Myocyte (in vitro differentiated cells): ENCODE measurements at regions not wholly inside any gene's neighbourhood (a gene's known extent, or its start where the extent isn't known, plus 50 kb on each side); places are given as distances from the start of the nearest gene placed in this dataset.
"Not testable (repeated sequence)": the region's sequence is repeated elsewhere in the genome, so short reads cannot be mapped to it uniquely, and the experiment has no call there.

Source experiments
- DNase-seq: peaks from one replicate; pipeline ENCODE4 v3.0.0-alpha.2; 2012; ENCODE audit warnings: low read depth

DNA sequence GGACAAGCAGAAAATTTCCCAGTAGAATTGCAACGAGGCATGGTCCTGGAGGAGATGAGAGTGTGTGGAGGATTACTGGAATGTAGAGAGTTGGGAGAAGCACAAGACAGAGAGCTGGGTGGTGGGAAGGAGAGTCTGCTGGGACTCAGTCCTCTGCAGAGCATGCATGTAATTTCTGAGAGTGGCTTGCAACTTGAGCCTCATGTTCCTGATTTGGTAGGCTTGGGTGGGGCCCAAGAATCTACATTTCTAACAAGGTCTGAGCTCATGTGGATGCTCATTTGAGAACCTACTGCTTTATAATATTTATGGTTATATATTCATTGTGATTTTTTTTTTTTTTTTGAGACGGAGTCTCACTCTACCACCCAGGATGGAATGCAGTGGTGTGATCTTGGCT, 317.9 kb upstream of the COBL start:
- no peak for DNase-seq

DNA sequence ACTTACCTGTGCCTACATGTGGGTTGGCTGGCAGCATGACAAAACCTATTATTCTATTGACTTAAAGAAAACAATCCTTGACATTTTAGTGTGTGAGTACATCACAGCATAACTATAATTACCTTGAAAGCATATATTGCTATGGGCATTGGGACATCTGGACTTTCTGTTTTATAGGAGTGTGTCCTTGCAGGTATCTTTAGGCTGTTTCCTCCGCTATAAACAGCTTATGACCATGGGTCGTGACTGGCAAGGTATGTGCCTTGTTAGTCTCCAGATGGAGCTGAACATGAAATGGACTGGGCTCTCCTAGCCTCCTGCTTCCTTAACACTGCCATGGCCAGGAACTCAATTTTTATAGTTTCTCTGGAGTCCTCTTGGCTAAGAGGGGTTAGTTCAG, 317.4 kb upstream of the COBL start:
- no peak for DNase-seq

DNA sequence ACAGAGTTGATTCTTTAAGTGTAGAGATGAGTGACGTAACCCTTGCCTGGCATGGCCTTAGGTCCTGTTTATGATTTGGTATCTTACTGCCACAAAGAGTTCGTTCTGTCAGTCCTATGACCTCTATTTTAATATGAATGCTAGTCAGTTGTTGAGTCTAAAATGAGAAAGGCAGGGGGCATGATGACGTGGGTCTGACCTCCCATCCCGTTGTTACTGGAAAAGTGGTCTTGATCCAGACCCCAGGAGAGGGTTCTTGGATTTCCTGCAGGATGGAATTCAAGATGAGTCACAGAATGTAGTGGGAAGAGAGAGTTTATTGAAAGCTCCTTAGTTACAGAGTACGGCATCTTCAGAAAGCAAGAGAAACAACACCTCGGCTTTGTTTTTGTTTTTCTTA, 317.0 kb upstream of the COBL start:
- DNase-seq = no peak

DNA sequence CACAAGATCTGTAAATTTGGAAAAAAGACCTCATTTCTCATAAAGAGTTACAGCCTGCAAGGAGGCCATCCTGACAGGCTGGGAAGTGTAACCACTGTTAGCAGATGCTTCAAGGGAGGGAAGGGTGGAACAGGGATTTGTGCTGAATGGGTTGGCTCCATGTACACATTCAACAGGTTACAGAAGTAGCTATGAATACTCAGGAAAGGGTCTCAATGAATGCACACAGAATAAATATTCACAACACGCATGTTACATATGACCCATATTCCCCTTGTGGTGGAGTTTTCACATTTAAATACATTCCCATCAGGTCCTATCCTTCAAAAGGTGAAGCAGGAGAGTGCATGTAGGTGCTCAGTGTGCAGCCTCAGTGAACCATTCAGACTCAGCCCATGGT, 316.4 kb upstream of the COBL start:
- DNase-seq = no peak

DNA sequence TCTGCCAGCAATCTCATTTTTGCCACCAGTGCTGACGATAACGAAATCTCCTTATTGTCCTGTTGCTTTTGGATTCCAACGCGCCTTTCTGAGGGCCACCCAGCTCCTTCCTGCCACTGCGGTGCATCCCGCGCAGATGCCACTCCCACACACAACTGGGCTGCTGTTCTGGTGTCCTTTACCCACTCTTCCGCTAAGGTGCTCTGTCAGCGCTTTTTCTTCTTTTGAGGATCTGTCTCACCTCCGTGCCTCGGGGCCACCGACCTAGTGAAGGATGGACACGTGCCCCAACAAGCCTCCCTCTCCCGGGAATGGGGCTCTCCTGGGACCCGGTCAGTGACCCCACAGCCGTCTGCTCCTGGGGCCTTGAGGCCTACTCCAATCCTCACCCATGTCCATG, 314.3 kb upstream of the COBL start:
- no peak for DNase-seq

DNA sequence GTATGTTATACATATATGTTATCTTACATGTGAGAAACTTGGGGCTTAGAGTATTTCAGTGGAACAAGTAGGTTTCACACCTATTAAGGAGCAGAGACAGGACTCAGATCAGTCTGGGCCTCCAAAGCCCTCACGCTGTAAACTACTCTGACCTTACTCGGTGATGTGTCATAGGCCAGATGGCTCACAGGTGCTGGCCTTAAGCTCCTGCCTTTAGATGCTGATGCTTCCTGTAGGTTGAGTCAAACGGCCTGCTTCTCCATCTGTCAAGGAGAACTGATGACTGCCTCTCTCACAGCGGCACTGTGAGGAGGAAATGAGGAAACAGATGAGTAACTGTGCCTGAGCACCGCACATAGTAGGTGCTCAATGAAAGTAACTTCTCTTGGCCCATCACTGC, 312.6 kb upstream of the COBL start:
- DNase-seq = no peak

DNA sequence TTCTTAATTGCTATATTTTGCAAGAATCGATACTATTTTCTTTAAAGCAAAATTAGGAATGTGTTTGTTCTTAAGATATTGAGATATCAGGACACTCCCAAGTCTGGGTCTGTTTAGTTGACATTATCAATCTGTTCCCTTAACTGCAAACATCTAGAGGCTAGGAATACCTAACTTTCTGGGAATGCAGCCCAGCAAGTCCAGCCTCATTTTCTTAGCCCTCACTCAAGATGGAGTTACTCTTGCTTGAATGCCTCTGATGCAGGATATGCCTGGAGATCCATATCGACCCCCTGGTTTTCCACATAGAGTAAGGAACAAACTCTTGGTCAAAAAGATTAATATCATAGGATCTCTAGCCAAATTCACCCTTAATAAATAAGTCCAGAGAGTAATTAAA, 305.3 kb upstream of the COBL start:
- DNase-seq = no peak

DNA sequence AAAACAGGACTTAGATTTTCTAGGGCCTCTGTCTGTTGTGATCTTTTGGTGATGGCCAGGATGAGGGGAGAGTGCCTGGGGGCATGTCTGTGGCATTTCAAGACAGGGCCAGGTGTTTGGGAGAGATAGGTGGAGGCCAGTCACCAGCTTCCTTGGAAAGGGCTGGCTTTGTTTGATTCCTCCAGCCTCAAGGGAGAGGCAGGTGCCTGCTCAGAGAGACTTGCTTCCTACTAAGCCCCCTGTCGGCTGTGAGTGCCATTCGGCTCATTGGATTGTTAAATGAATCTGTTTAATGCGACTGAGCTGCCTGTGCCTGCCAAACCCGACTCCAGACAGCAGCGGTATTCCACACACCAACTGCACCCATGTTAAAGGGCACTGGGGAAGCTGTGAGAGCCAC, 304.1 kb upstream of the COBL start:
- DNase-seq = no peak

DNA sequence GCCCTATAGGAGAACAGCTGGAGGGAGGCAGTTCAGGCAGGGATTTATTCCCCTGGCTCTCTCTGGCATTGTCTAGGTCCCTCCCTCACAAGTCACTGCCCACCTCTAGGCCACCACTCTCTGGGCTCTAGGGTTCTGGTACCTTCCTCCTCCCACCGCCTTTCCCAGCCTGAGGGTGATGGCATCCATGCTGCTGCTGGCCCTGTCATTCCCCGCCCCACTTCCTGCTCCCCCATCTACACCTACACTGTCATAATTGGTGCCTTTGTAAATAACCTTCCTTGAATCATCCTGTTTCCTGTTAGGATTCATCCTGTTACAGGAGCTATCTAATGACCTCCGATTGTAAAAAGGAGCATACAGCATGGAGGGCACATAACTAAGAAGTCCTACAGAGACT, 303.3 kb upstream of the COBL start:
- DNase-seq = no peak

DNA sequence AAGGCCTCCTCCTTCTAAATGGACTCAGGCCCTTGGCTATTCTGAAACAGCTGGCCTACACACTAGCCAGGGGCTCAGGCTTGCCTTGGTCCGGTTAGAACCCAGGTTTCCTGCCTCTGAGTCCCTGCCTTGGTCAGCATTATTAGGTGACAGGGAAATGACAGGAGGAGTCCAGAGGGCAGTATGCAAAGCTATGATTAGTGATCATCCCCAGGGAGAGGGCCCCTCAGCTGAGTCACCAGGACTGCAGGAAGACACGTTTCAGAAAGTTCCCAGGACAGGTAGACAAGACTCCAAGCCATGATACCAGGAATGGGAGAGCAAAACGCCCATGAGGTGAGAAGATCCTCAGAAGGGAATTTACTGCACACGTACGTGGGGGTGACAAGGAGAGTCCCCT, 301.1 kb upstream of the COBL start:
- no peak for DNase-seq

DNA sequence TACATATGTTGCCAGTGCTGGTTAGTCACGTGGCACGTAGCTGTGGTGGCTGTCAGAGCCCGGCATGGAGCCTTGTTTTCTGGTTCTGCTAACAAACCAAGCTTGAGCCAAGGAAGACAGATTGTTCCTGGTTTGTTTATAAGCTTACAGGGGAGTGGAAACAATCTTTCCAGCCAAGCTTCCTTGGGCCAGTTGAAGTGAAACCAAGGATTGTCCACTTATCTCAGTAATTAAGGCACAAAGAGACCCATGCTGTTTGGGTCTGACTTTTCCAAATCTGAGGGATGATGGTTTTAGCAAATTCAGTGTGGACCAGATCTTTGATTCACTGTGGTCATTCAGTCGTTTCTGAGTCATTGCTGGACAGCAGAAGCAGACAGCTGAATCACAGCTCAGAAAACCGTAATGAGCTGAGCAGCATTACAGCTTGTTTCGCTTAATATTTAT, 297.3 kb upstream of the COBL start:
- DNase-seq = no peak

DNA sequence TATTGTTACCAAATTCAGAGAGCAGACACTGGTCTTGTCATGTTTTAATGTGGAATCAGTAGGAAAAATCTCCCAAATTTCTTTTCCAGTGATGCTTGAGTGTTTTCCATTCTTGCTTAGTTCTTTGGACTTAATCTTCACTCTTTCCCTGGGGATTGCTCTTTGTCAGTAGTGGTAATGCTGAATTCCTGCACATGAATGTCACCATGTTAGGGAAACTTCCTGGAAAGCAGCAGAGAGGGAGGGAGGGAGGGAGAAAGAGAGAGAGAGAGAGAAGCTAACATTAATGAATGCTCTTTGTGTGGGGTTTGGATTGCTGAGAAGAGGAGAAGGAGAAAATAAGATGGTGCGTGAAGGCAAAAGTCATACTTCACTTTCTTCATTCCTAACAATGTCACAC, 295.3 kb upstream of the COBL start:
- DNase-seq = no peak

DNA sequence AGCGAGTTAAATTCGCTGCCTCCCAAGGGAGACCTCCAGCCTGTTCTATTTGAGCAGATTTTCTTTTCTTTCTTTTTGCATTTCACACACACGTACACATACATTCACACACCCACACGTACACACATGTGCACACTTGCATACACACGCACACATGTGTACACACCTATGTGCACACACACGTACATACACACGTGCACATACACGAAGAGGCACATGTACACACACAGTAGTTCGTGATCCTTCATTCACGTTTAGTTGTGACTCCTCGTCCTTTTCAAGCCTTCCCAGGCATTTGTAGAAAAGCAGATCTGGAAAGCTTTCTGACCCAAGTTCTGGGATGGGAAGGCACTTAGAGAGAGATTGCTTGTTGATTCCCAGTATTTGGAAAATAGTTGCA, 290.8 kb upstream of the COBL start:
- no peak for DNase-seq

DNA sequence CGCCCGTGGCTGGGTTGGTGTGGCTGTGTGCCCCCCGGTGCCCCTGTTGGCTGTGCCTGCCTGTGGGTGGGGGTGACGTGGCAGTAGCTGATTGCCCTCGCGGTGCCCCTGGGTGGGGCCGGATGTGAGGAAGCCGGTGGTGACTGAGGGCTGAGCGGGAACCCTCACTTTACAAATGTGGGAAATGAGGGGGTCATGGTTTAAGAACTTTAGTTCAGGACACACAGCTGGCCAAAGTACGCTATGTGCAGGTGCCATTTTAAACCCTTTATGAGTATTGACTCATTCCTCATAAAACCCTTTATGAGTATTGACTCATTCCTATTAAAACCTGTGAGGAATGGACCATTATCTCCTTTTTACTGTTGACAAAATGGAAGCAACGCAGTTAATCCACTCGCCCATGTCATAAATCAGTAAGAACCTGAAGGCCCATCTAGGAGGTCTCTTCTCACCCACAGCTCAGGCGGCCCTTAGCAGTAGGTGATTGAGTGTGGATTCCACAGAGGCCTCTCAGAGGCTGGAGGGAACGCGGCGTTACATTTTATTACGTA, 290.1 kb upstream of the COBL start:
- no peak for DNase-seq

DNA sequence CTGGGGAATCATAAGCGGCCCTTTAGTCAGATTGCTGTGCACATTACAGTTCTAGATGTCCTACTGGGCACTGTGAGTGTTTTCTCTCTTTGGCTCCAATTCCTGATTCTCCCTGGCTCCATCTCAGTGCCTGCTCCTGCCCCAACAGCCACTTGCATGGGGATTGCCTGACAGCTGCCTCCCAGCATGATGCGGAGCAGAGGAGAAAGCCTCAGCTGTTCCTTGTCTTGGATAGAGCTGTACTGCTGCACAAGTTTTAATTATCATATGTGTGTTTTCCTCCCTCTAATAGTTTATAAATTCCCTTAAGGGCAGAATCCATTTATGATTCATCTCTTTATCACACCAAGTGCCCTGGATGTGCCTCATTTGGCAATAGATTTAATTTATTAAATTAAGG, 285.8 kb upstream of the COBL start:
- DNase-seq = no peak

DNA sequence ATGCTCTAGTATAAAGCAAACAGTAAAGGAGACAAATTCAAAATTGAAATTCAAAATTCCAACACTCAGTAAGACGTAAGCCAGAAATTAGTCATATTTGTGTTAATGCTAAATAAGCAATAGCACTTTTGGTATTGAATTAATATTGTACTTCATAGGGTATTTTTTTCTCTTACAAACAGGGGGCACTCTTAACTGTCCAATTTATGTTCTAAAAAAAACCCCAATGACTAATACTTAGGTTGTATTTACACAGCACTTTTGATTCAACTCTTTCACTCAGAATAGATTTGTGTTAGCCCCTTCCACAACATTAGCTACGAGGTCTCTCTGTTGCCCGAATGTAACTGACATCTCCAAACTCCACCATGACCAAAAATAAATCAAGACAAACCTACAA, 284.9 kb upstream of the COBL start:
- no peak for DNase-seq

DNA sequence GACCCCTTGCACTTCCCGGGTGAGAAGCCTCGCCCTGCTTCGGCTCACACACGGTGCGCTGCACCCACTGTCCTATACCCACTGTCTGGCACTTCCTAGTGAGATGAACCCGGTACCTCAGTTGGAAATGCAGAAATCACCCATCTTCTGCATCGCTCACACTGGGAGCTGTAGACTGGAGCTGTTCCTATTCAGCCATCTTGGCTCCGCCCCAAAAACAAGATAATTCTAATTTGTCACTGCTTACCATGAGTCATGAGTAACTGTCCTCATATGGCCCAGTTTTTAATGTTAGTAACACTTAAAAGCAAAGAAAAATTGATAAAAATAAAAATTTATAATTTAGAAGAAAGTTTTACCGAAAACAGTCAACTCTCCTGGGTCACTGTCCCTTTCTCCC, 283.3 kb upstream of the COBL start:
- not testable (repeated sequence) for DNase-seq

DNA sequence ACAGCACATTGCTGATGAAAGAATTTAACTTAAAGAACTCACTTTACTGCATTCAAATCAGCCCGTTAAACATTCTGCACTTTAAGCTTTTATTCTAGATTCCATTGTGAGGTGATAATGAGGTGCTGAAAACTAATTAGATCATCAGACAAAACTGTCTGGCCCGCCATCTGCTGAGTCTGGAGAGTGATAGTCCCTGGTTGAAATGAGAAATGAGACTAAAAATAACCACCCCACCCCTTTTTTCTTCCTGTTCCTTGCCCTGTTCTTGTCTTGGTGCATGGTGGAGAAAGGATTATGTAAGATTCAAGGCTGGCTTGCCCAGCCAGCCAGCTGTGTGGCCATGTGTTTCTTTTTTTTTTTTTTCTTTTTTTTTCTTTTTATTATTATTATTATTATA, 277.0 kb upstream of the COBL start:
- no peak for DNase-seq

DNA sequence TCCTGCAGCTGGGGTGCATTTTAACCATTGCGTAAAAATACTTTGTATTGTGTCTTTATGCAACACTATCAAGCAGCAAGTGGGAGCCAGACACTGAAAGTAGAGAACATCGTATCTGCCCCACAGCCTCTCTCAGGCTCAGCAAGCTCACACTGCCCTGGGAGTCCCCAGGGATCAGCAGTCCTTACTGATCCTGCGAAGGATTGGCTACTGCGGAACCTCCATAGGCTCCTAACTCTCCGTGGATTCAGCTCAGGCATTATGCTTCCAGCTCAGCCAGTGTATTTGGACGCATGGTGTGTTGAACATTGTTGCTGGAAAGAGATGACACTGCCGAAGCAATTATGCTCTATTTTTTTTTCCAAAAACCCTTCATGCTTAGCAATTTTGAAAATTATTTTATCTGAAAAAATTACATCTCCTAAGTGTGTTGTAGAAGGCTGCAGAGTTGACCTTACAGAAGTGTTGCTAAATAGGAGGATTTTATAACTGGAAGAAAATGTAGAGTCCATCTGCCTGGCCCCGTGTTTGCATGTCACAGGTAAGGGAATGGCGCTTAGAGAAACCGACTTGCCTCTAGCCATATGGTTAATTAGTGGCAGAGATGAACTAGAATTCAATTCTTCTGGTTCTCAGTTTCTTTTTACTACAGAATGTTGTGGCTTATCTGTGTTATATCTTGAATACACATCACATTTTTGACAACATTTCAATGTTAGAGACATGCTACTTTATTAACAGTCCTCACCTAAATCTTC, 276.4 kb upstream of the COBL start:
- DNase-seq = no peak

DNA sequence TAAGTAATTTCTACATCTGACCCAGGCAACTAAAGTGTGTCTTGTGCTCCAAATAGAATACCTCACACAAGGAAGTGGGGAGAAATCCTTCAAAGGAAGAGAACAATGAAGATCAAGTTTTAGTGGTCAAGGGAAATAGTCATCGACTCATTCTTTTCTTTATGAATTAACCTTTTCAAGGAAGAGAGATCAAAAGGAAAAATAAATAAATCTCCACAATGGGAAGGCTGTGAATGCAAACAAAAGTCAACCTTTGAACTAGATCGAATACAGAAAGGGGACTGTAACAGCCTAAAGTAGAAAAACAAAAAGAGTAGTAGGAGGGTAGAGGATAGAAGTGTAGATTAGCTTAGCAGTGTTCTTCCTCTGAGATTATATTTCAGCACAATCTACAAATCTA, 274.6 kb upstream of the COBL start:
- no peak for DNase-seq

DNA sequence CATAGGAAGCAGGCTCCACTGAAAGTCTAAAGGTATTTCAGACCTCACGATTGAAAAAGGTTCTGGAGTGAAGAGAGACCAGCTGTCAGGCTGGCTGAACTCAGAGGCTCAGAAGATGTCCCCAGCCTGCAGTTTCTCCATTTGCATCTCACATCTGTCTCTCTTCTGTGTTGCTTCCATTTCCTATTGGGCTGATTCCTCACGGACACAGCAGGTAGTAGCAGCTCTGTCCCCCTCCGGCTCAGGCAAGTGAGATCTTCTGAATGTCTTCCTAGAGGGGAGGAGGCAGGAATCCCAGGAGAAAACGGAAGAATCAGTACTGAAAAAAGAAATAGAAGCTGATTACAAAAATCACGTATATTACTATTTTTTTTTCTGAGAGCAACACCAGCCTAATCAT, 274.1 kb upstream of the COBL start:
- DNase-seq = no peak

DNA sequence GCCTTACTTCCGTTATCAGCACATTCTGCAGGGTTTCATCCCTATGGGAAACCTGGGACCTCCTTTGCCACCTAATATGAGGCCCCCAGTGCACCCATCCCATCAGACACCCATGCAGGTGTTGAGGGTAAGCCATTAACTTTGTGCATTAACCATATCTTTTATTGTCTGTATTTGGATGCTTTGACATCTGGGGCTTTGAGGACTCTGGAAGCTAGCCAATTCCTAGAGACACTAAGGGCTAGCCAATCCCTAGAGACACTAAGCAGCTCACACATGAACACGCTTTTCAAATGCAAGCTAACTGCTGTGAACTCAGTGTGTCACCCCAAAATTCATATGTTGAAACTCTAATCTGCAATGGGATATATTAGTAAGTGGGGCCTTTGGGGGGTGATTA, 272.5 kb upstream of the COBL start:
- no peak for DNase-seq

DNA sequence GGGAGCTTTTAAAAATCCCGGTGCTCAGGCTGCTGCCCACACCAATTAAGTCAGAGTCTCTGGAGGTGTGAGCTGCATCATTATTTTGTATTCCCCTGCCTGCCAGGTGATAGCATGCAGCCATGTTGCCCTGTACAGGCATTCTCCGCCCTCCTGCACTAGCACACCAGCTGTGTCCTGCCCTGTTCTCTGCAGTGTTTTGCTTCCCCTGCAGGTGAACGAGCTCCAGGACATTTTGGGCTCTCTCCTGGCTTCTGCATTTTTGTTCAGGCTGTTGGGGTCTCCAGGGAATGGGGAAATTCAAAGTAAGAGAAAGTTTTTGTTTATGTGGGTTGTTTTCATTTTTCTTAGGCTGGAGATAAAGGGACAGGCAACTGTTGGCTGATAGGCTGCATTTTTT, 271.0 kb upstream of the COBL start:
- DNase-seq = no peak

DNA sequence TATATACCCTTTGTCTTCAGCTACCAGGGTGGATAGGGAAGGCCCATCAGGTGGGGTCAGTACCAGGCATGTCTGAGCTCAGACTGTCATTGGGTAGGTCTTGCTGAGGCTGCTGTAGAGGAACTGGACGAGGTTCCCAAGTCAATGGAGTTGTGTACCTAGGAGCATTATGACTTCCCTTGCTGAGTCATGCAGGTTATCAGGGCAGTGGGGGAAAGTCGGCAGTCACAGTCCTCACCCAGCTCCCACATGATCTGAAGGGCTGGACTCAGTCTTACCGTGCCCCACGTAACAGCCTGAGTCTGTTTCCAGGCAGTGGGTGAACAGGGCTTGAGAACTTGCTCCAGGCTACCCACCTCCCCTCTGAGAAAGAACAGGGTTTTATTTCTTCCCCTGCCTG, 260.8 kb upstream of the COBL start:
- DNase-seq = no peak
